NCI-H2227 treated with DMSO at 0.1 percent for 48 hours (cell line): ENCODE measurements at regions not wholly inside any gene's neighbourhood (a gene's known extent, or its start where the extent isn't known, plus 50 kb on each side); places are given as distances from the start of the nearest gene placed in this dataset.

Experiments used
- DNase-seq: peaks from one replicate; lab custom pipeline; 2025; lab: John Stamatoyannopoulos, UW

DNA sequence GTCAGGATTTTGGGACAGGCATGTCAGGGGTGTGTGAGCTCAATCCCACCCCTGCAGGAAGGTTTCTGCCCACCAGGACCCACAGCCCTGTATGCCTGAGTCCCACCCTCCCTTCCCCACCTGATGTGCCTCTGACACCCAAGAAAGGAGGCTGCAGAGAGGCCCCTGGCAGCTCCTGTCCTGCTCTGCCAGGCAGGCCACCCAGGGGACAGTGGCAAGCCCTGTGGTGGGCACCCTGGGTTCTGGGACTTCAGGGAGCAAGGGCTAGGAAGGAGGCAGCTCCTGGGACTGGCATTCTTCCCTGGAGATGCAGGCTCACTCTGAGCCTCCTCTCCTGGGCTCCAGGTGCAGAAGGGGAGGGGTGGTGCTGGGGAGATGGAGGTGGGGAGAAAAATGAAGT, 234.5 kb upstream of the B3GAT1 start:
- DNase-seq, result no peak

DNA sequence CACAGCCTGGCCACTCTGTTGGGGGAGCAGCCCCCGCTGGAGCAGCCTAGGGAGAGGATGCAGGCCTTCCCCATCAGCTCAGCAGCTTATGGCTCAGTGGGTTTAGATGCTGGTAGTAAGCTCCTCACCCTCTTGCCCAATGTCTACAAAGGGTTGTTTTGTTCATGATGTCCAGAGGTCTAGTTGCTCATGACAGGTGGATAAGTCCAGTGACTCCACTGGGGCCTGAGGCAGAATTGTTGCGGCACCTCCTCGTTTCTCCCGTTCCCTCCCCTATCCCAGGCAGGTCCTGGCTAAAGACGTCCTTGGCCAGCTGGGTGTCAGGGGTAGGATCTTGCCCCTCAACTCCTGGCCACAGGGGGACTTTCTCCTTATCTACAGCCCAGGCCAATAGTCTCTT, 233.5 kb upstream of the B3GAT1 start:
- no peak for DNase-seq

DNA sequence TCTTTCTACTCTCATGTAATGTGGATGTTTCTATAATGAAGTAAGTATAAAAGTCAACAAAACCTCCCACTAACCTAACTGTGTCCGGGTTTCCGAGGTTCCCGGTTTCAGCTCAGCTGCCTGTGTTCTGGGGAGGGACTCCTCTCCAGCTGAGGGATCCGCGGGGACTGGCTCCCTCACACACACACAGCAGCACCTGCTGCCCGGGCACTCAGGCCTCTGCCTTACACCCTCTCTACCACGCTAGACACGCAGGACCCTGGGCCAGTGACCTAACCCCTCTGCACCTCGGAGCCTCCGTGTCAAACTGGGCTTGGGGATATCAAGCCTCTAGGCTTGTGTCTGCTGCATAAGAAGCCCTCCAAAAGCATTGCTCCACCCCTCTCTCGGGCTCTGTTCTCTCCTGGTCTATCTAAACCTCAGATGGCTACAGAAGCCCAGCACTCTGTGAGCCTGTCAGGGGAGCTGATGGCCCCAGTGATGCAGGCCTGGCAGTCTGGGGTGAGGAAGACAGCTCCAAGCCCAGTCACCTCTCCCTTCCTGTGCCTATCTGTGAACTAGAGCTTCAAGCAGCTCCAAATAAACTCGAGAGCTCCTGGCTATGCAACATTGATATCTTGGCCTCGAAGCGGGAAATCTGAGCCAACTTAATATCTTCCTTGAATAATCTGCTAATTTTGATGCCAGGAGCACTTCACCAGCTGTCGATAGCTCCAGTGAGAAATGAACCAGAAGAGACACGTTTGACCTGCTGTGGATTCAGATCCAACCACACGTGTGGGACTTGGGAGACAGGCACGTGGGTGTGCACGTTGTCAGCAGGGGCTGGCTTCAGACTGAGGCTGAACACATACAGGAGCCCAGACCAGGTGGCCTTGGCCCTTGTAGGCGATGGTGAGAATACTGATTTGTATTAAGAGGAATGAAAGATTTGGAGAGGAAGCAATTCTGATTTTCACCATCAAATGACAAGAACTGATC, 232.7 kb upstream of the B3GAT1 start:
- no peak for DNase-seq

DNA sequence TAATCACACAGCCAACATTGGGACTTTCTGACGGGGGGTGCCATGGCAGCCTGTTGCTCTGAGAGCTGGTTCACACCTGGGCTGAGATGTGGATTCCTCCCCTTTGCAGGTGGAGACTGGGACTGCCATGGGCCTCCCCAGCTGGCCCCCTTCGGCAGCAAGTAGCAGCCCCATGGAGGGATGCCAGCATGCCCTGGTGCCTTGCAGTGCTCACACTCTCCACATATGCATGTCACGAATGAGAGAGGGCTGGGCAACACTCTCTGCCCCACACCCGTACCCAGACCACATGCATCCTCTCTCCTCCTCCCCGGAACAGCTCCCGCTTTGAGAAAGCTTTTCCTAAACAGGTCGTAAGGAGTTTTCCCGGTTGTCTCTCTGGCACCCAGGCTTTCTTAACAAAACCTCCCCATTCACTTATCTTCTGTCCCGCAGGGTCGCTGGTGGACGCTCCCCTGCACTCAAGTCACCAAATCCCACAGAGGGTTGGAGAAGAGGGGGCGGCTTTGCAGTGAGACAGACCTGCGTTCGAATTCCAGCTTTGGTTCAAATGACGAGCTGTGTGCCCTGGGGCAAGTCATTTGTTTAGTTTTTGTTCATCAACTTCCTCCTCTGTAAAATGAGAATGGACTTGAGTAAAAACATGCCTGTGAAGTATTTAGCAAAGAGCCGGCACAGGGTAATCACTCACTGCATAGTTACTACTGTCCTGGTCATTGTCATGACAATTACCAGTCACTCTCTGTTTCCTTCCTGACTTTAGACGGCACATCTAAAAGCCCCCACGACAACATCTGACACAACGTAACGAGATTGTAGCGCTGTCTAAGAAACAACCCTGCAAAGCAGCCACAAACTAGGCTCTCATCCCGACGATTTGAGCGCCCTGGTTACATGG, 231.3 kb upstream of the B3GAT1 start:
- no peak for DNase-seq

DNA sequence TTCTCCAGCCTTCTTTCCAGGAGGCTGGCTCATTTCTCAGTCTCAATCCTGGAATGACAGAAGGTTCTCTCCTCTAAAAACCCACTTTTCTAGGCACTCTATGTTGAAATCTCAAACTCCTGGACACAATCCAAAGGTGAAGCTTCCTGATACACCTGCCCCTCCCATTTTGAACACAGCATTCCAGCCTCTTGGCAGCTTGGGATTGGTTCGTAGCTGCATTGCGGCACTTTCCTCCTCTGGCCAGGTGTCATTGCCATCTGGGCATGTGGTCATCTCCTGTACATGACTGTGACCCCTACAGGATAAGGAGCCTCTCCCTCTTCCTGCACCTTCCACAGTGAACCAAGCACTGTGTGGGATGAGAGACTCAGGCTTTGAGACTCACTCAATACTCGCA, 230.2 kb upstream of the B3GAT1 start:
- no peak for DNase-seq

DNA sequence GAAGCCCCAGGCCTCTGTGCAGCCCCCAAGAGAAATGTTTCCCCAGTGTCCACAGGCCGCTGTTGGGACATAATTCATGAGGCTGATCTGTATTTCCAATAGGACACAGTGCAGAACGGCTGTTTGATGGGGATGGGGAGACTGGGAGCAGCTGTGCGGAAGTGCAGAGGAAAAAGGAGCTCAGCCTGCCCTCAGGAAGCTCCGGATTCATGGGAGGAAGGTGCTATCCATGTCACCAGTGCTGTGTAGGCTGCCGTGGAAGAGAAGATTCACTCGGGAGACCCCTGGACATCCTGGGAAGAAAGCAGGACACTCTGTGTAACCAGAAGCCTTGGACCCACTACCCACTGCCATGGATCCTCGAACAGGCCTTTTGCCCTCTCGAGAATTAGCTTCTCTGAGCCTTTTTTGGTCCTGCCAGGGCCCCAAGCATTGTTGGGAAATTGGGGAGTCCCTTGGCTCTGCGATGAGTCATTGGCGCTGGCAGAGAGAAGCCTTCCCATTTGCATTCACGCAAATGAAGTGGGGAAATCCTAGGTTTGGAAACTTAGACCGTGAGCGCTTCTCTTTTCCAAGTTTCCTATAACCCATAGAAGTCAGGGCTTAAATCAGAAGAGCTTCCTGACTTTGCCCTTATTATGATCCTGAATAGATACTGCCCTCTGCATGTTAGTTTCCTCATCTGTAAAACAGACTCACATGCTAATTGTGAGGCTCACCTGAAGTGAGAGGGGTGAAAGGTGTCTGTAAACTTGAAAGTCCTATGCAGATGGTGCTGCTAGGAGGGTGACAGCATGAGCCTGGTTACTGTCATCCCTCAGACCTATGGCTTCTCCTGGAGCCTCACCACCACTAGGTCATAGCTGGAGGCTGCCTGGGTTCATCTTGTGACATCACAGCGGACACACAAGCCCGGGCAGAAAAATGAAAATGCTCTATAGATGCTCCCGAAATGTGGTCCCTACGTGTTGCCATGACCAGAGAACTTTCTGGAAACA, 229.2 kb upstream of the B3GAT1 start:
- no peak for DNase-seq

DNA sequence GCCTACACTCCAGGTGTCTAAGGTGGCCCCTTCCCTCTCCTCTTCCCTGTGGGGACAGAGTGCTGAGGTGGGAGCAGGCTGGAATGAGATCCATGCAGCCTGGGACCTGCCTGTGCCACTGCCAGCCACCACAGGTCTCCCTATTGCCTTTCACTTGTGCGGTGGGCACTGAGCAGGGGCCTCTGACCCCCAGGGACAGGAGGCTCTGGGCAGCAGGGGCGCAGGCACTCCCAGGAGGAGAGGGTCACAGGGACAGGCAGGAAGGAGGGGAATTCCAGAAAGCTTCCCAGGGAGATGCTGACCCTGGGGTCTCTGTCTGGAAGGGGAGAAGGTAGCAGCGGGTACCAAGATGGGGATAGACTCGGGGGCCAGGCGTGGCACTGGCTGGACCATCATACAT, 228.5 kb upstream of the B3GAT1 start:
- no peak for DNase-seq

DNA sequence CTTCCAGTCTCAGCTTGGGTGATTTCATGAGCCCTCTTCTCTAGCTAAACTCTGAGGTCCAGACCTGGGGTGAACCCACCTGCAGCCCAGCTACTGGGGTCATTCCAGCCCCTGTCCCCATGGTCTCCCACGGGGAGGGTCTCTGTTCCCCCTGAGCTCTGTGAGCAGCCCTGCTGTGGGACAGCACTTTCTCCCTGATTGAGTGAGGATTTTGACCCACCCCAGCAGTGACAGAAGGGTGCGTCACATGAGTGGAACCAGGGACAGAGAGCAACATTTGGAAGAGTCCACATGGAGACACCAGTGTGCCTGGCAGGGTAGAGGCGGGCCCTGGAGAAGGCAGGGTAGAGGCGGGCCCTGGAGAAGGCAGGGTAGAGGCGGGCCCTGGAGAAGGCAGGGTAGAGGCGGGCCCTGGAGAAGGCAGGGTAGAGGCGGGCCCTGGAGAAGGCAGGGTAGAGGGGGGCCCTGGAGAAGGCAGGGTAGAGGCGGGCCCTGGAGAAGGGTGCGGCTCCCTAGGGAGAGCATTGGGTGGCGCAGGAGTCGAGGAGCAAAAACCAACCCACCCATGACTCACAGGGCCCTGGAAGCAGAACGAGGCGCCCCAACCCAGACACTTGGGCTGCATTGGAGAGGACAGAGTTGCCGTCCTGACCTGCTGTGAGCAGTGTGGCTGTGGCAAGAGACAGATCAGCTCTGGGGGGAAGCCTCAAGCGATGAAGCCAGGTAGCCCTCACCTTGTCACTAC, 227.7 kb upstream of the B3GAT1 start:
- no peak for DNase-seq

DNA sequence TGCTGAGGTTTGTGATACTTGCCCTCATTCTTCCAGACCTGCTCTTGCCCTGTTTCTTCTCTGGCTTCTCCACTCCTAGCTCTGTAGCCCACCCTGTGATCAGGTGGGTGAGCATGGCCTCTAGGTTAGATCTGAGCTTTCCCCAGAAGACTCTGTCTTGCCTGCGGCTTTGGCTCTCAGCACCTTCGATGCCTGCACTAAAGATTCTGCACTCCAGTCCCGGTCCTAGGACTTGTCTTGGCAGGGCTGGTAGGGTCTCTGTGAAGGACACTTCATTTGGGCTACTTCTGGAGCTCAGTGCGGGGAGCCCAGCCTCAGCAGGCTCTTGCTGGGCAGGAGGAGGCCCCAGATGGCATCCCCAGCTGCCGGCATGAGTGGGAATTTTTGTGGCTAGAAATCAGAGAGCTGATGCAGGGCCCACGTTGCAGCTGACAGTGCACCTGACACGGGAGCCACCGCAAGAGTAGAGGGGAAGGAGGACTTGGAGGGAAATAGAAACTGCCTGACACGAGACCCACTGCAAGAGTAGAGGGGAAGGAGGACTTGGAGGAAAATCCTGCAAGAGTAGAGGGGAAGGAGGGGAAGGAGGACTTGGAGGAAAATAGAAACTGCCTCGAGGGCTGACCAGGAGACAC, 226.9 kb upstream of the B3GAT1 start:
- no peak for DNase-seq

DNA sequence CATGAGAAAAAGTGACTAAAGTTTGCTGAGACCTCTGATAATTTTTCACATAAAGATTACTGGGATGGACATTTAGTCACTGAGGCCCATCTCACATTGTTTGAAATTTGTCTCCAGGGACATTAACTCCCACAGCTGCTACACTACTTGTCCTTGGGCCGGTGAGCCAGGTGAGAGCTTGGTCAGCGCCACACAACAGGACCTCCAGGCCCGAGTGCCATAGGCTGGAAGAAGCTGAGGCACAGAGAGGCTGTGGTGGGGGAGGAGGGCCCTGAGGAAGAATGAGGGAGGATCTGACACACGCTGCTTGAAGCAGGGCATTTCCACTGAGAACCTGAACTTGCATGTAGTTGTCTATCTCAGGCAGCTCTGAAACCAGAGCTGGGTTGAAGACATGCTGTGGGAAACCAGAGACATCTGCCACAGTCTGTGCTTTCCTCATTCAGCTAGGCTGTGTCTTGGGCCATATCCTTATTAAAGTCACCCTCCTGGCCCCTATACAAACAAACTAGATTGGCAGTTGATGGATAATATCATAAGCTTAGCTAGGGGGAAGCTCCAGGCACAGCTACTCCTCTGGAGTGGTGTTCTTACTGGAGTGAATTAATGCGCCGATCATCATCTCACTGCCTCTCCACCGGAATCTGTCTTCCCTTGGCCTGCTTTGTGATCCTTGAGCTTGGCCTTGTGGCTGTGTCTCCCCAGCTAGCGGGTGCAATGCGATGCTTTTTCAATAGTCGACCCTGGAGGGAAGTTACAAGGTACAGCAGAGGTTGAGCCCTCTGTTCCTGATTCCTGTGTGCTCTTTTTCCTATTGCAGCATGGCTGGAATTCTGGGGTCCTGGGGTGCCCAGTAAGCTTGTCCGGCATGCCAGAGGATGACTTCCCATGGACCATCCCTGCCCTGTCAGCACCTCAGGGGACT, 225.3 kb upstream of the B3GAT1 start:
- no peak for DNase-seq

DNA sequence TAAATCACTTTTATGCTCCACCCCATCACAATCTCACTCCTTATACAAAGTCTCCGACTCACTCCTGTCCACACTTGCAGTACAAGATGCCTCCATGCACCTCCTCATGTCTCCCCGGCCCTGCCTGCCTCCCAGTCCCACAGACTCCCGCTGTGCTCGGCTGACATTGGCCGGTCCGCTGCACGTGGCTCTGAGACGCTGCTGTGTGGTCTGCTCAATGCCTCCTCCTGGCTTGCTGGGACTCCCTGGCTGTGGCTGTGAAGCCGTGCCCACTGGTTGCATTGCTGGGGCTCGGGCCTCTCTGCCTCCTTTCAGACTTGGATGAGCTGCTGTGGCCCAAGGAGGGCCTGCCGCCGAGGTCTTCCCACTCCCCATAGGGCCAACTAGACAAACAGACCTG, 224.0 kb upstream of the B3GAT1 start:
- no peak for DNase-seq

DNA sequence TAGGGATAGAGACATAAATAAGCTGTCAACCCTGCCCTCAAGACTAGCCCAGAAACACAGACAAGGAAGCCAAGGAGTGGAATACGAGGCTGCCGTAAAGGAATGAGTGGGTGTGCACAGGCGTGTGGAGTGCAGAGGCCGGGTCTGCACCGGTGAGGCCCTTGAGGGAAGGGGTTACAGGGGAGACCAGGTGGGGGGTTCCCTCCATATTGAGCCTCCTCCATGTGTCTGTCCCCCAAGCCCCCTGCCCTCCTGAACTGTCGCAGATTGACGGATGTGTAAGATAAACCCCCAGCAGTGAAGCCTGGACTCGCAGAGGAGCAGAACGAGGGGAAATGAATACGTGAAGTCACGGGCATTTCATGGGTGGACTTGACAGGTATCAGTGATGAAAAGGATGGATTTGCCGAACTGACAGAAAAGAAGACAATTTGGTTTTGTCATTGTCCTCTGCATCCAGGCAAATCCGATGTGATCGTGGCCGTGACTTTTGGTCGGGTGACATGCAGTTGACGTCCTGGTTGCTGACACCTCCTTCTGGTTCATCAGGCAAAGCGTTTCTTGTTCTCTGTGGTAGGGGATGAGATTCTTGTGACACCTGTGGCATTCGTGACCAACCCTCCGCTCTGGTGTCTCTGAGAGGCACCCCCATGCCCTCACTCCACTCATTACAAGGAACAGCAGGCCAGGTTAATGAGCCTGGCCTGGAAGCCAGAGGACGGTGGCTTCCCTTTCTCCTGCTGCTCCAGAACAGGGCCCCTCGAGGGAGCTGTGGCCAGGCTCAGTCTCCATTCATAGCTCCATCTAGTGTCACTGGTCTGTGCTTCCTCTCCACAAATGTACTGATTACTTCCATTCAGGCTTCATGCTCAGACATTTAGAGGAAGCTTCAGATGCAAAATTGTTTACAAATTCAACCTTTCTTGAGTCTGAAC, 223.1 kb upstream of the B3GAT1 start:
- DNase-seq, result no peak

DNA sequence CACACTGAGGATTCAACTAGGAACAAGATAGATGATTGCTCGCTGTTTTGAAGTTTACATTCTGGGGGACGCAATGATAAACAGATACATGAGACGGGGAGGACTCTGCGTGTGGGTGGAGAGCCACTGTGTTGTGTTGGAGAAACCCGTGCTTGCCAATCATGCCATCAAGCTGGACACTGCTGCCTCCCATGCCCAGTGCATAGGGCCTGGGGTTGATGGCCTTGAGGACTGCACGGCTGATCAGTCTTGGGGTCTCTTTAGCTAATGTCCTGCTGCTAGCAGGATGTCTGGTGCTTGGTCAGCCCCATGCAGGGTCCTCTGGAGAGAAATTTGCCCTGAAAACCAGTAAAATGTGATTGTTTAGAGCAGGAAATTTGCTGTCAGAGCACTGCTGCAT, 221.2 kb upstream of the B3GAT1 start:
- DNase-seq, result no peak

DNA sequence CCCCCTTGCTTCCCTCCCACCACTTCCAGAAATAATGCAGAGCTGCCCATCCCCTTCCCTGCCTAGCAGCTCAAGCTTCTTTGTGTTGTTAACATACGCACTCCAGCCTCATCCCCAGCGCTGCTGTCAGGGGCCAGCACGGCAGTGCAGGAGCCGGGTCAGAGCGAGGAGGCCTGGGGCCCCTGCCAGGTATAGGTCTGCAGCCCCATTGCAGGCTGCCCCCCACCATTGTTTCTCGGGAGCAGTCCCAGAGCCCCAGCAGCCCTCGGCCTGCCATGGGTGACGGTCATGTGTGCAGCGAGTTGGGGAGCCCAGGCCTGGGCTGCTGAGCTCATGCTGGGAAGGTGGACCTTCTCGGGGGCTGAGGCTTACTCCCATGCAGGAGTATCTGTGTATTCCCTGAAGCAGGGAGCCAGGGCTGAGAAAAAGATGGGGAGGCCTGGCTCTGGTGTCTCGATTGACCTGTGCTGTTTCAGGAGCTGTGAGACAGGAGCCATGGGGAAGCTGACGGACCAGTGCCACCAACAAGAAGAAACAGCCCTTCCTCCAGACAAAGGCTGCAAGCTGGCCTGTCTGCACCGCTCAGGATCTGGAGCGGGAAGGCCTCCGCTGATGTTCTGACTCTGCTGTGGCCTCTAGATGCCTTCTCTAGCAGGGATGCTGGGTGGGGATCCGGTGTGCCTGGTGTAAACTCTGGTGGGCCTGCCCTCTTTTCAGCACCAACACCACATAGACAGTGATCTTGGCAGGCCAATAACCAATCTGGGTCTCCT, 220.5 kb upstream of the B3GAT1 start:
- DNase-seq, result no peak

DNA sequence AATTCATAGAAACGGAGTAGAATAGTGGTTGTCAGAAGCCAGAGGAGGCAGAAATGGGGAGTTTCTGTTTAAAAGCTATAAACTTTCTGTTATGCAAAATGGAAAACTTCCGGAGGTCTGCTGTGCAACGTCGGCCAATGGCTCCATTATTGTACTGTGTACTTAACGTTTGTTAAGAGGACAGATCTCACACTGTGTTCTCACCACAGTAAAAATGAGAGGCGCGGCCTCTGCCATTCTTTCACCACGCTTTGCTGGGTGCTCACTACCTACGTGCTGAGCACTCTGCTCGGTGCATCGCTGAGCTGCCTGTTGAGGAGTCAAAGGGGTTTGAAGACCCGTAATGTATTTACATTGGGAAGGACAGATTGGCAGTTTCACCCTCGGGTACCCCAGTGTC, 218.8 kb upstream of the B3GAT1 start:
- DNase-seq, result no peak

DNA sequence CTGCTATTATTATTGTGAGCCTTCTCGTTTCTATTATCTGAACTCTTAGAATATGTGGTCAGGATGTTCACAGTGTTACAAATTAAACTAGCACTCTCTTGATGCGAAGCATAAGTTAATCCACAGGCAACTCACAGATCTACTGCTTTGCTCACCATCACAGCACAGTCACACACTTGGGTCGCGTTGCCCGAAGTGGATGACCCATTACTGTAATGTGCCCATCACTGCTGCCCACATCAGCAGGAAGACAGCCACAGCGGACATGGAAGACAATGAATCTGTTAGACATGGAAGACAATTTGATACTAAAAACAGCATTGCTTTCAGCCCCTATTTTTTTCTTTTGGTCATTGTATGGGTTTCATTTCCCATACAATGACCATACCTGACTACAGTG, 216.4 kb upstream of the B3GAT1 start:
- no peak for DNase-seq

DNA sequence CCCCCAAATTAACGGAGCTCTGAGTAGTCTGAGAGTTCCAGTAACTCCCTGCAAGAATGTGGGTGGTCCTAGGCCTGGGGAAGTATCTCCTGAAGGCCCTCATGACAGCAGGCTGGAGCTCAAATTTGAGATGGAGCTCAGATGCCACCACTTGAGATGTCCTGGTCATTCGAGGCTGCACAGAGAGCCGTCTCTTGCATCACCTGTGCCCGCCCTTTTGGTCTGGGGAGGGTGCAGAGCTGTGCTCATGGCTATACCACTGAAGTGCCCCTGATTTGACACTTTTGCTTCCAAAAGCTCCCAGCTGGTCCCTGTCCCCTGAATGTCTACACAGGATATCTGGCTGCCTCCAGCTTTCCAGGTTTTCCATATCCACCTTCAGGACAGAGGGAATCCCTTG, 214.0 kb upstream of the B3GAT1 start:
- DNase-seq, result no peak

DNA sequence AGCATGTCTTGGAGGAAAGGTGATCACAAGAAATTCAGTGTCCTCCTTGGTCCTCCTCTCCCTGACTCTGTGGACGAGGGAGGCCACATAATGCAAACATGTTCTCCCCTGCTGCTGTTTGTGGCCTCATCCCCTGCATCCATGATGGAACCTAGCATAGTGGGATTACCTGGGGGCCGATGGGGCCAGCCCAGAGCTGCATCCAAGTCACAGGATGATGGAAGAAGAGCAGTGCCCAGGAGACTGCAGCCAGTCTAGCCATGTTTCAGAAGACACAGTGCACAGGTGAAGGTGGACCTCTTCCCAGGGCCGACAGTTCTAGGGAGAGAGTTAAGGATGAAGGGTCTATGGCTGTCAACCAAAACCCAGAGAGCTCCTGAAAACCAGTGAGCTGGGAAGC, 213.6 kb upstream of the B3GAT1 start:
- DNase-seq, result no peak
